ENCODE measurements at regions not wholly inside any gene's neighbourhood (a gene's known extent, or its start where the extent isn't known, plus 50 kb on each side); places are given as distances from the start of the nearest gene placed in this dataset.

DNA sequence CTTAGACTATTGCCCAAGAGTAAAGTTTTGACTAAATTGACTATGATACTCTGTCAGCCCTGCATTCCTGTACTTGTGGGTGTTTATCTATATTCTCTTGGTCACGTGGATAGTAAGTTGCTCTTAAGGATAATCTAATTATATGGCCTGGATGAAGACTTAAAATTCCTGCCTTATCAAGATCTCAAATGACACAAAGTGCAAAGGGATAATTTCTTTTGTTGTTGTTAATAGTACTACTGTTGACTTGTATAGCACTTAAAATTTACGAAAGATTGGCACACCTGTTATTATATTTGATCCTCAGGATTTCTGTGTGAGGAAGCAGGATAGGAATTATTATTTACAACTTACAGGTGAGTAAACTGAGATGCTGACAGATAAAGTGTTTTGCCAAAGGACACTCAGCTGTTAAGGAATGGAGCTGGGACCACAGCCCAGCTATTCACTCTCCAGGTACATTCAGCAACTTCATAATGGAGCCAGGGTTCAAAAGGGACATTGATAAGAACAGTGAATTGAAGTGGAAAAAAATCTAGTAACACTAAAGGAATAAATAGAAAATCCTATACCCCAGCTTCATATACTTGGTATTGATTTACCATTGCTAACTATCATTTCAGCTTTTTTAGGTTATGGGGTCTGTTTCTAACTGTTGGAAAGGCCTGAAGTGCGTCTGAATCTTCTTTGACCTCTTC lies 53.4 kb upstream of the EVL start:
- H3K36me3 ChIP-seq (ENCODE audit: control insufficient read depth in 2 of 2, insufficient read depth in 2 of 2, low read length in 1 of 2): no peaks in the 10 kb centered on the region
- SMC1A ChIA-PET (ENCODE audit: uncharacterized antibody, unreplicated experiment): interaction anchor here (1.0 to 1.4 kb wide), 4 partner anchors 10 to 59 kb away, joined by 3 to 4 read pairs (median 3); no protein-coding TSS in a partner anchor
- no peak for DNase-seq (ENCODE audit: low read depth, low spot score)
- no peak overlapping the region for H3K4me3 ChIP-seq
- no peaks in the 10 kb centered on the region for H3K9me3 ChIP-seq (replicated peaks; ENCODE audit: control insufficient read depth, insufficient read depth, low read length)
- FAIRE-seq: no peak
- POLR2A ChIA-PET: interaction anchor here (1.2 to 1.5 kb wide), 2 partner anchors 12 to 59 kb away, joined by 3 read pairs; no protein-coding TSS in a partner anchor
- H3K9ac ChIP-seq (ENCODE audit: control insufficient read depth, insufficient read depth, low read length): no peak overlapping the region
- H3K27ac ChIP-seq (ENCODE audit: control insufficient read depth, insufficient read depth): no peak overlapping the region
- H3K27me3 ChIP-seq (replicated peaks in 1 of 2; ENCODE audit: control insufficient read depth in 2 of 2, insufficient read depth in 2 of 2, low read length in 1 of 2): no peaks in the 10 kb centered on the region
- no peak for TF ChIP-seq WRNIP1 (IDR thresholded peaks at IDR 0.05; ENCODE audit: borderline replicate concordance, low read depth, low read length)
- TF ChIP-seq BRCA1 (IDR thresholded peaks at IDR 0.05; ENCODE audit: low read depth, low read length): no peak
- TF ChIP-seq, protein P1, sequence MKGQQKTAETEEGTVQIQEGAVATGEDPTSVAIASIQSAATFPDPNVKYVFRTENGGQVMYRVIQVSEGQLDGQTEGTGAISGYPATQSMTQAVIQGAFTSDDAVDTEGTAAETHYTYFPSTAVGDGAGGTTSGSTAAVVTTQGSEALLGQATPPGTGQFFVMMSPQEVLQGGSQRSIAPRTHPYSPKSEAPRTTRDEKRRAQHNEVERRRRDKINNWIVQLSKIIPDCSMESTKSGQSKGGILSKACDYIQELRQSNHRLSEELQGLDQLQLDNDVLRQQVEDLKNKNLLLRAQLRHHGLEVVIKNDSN (IDR thresholded peaks at IDR 0.05; ENCODE audit: borderline replicate concordance, extremely low read length, insufficient read depth, low read depth, low read length): no peak
- no peak for TF ChIP-seq SPI1 (IDR thresholded peaks at IDR 0.05; ENCODE audit: borderline replicate concordance, insufficient read depth, low read depth, low read length)
- TF ChIP-seq ETV6 (conservative IDR thresholded peaks at IDR 0.05 in 1 of 2, IDR thresholded peaks at IDR 0.05 in 1 of 2; ENCODE audit: borderline replicate concordance in 1 of 2, low read depth in 1 of 2): no peak
- no peak for TF ChIP-seq IKZF2 (IDR thresholded peaks at IDR 0.05)
- no peak for TF ChIP-seq CREB1 (IDR thresholded peaks at IDR 0.05; ENCODE audit: low read depth)
- TF ChIP-seq ZNF384 (IDR thresholded peaks at IDR 0.05; ENCODE audit: borderline replicate concordance, low read depth, low read length): no peak
- TF ChIP-seq MEF2B (IDR thresholded peaks at IDR 0.05; ENCODE audit: partially characterized antibody, poor library complexity, severe bottlenecking): no peak
- TF ChIP-seq, protein P2, sequence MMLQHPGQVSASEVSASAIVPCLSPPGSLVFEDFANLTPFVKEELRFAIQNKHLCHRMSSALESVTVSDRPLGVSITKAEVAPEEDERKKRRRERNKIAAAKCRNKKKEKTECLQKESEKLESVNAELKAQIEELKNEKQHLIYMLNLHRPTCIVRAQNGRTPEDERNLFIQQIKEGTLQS (IDR thresholded peaks at IDR 0.05; ENCODE audit: borderline replicate concordance, extremely low read depth, low read depth, low read length): no peak
- no peak for TF ChIP-seq CHD4 (IDR thresholded peaks at IDR 0.05)
- no peak for TF ChIP-seq RAD21 (IDR thresholded peaks at IDR 0.05; ENCODE audit: insufficient read depth, low read depth, low read length)
- TF ChIP-seq KLF5 (IDR thresholded peaks at IDR 0.05; ENCODE audit: partially characterized antibody): no peak
- H2AFZ ChIP-seq (ENCODE audit: control insufficient read depth, low read depth, low read length): no peak overlapping the region
- H3K79me2 ChIP-seq (ENCODE audit: control insufficient read depth, insufficient read depth, low read length): no peaks in the 10 kb centered on the region
- in situ Hi-C loops (cut with MboI): no loop called here
- CTCF ChIA-PET: interaction anchor here (0.7 to 1.5 kb wide), 4 partner anchors 15 to 54 kb away, joined by 3 to 4 read pairs (median 3); partner anchors contain the start of gene EVL
- BruUV-seq (replicated peaks): no TSS peak
- intact Hi-C loops (cut with micrococcal nuclease; ENCODE audit: unreplicated experiment): loop anchor here (2.0 kb wide), 1 partner anchor 57 kb away; no protein-coding TSS in a partner anchor
- H3K4me1 ChIP-seq (ENCODE audit: control insufficient read depth, insufficient read depth, low read length): no peaks in the 10 kb centered on the region
- no peak for ATAC-seq
- WGBS (ENCODE audit: insufficient coverage, insufficient replicate concordance, low lambda C conversion rate, missing lambda C conversion rate): 64% methylated on average over 3 of the region's 3 CpGs
- no peak overlapping the region for H3K4me2 ChIP-seq (ENCODE audit: control insufficient read depth, insufficient read depth)
- RAD21 ChIA-PET (ENCODE audit: unreplicated experiment): interaction anchor here (0.7 to 1.6 kb wide), 2 partner anchors 13 to 53 kb away, joined by 3 to 5 read pairs; partner anchors contain the start of gene EVL
- no peaks in the 10 kb centered on the region for H4K20me1 ChIP-seq (ENCODE audit: control insufficient read depth, insufficient read depth)
